ENCODE measurements at regions not wholly inside any gene's neighbourhood (a gene's known extent, or its start where the extent isn't known, plus 50 kb on each side); places are given as distances from the start of the nearest gene placed in this dataset.
"Not testable (repeated sequence)": the region's sequence is repeated elsewhere in the genome, so short reads cannot be mapped to it uniquely, and the experiment has no call there.

GRCh38 chr9:61817127-61817705 lies 627.4 kb downstream of the SPATA31A7 start:
- not testable (repeated sequence) for H3K36me3 ChIP-seq (ENCODE audit: control insufficient read depth, insufficient read depth, low read length); H3K9me3 Mint-ChIP-seq; H3K27me3 Mint-ChIP-seq; H3K27me3 ChIP-seq (ENCODE audit: control insufficient read depth, insufficient read depth, low read length); ATAC-seq (ENCODE audit: low read depth in 2 of 2); H3K4me3 ChIP-seq (ENCODE audit: low read depth, low read length); DNase-seq; H3K27ac Mint-ChIP-seq; H3K4me3 Mint-ChIP-seq; H3K4me1 Mint-ChIP-seq; H3K27ac ChIP-seq (ENCODE audit: insufficient read depth, low read length, poor library complexity, severe bottlenecking); H3K36me3 Mint-ChIP-seq; H3K4me1 ChIP-seq (ENCODE audit: control insufficient read depth, insufficient read depth, low read length, poor library complexity, severe bottlenecking); H3K9me3 ChIP-seq (ENCODE audit: control insufficient read depth in 2 of 2, low read length in 2 of 2)

- peak overlapping the region in 1 of 4 donors; percentile 46 for H3K4me3 Mint-ChIP-seq
- H3K27ac ChIP-seq (ENCODE audit: insufficient read depth, low read length, poor library complexity, severe bottlenecking); H3K36me3 Mint-ChIP-seq; H3K4me1 ChIP-seq (ENCODE audit: control insufficient read depth, insufficient read depth, low read length, poor library complexity, severe bottlenecking); H3K27me3 Mint-ChIP-seq; H3K9me3 Mint-ChIP-seq; H3K4me3 ChIP-seq (ENCODE audit: low read depth, low read length); H3K4me1 Mint-ChIP-seq; H3K27me3 ChIP-seq (ENCODE audit: control insufficient read depth, insufficient read depth, low read length); H3K36me3 ChIP-seq (ENCODE audit: control insufficient read depth, insufficient read depth, low read length); H3K9me3 ChIP-seq (ENCODE audit: control insufficient read depth in 2 of 2, low read length in 2 of 2); H3K27ac Mint-ChIP-seq: not testable (repeated sequence)
- ATAC-seq (ENCODE audit: low read depth in 2 of 2): peak; percentile 62 to 76
- peak in 2 of 3 donors; percentile 71 to 84 for DNase-seq
Observed at GRCh38 chr9:61853624-61854259, 663.9 kb downstream of the SPATA31A7 start.

GRCh38 chr9:61854260-61854640 lies 664.4 kb downstream of the SPATA31A7 start:
- H3K36me3 ChIP-seq (ENCODE audit: control insufficient read depth, insufficient read depth, low read length); ATAC-seq (ENCODE audit: low read depth in 2 of 2); H3K27ac Mint-ChIP-seq; H3K4me1 Mint-ChIP-seq; H3K36me3 Mint-ChIP-seq; H3K27me3 ChIP-seq (ENCODE audit: control insufficient read depth, insufficient read depth, low read length); H3K4me3 ChIP-seq (ENCODE audit: low read depth, low read length); DNase-seq; H3K4me1 ChIP-seq (ENCODE audit: control insufficient read depth, insufficient read depth, low read length, poor library complexity, severe bottlenecking); H3K9me3 ChIP-seq (ENCODE audit: control insufficient read depth in 2 of 2, low read length in 2 of 2); H3K27ac ChIP-seq (ENCODE audit: insufficient read depth, low read length, poor library complexity, severe bottlenecking); H3K27me3 Mint-ChIP-seq; H3K4me3 Mint-ChIP-seq; H3K9me3 Mint-ChIP-seq: not testable (repeated sequence)

GRCh38 chr9:61856283-61856682 lies 666.4 kb downstream of the SPATA31A7 start:
- H3K9me3 Mint-ChIP-seq; H3K27ac Mint-ChIP-seq; H3K27me3 Mint-ChIP-seq; H3K4me1 Mint-ChIP-seq; H3K9me3 ChIP-seq (ENCODE audit: control insufficient read depth in 2 of 2, low read length in 2 of 2); H3K4me3 Mint-ChIP-seq; H3K27me3 ChIP-seq (ENCODE audit: control insufficient read depth, insufficient read depth, low read length); H3K36me3 Mint-ChIP-seq; H3K4me3 ChIP-seq (ENCODE audit: low read depth, low read length); H3K4me1 ChIP-seq (ENCODE audit: control insufficient read depth, insufficient read depth, low read length, poor library complexity, severe bottlenecking); DNase-seq; H3K36me3 ChIP-seq (ENCODE audit: control insufficient read depth, insufficient read depth, low read length); H3K27ac ChIP-seq (ENCODE audit: insufficient read depth, low read length, poor library complexity, severe bottlenecking): not testable (repeated sequence)
- ATAC-seq (ENCODE audit: low read depth in 2 of 2): peak; percentile 53 to 66

GRCh38 chr9:61856858-61857453 lies 667.1 kb downstream of the SPATA31A7 start:
- H3K36me3 ChIP-seq (ENCODE audit: control insufficient read depth, insufficient read depth, low read length); H3K4me1 ChIP-seq (ENCODE audit: control insufficient read depth, insufficient read depth, low read length, poor library complexity, severe bottlenecking); H3K36me3 Mint-ChIP-seq; H3K27ac ChIP-seq (ENCODE audit: insufficient read depth, low read length, poor library complexity, severe bottlenecking); ATAC-seq (ENCODE audit: low read depth in 2 of 2); H3K27me3 Mint-ChIP-seq; H3K9me3 ChIP-seq (ENCODE audit: control insufficient read depth in 2 of 2, low read length in 2 of 2); H3K27ac Mint-ChIP-seq; H3K4me1 Mint-ChIP-seq; H3K4me3 ChIP-seq (ENCODE audit: low read depth, low read length); H3K27me3 ChIP-seq (ENCODE audit: control insufficient read depth, insufficient read depth, low read length); H3K9me3 Mint-ChIP-seq: not testable (repeated sequence)
- peak overlapping the region in 3 of 4 donors; percentile 41 to 59 (median 51) for H3K4me3 Mint-ChIP-seq
- peak in 1 of 3 donors; percentile 13 for DNase-seq

GRCh38 chr9:61857709-61858351 lies 668.0 kb downstream of the SPATA31A7 start:
- not testable (repeated sequence) for H3K36me3 ChIP-seq (ENCODE audit: control insufficient read depth, insufficient read depth, low read length); H3K27me3 ChIP-seq (ENCODE audit: control insufficient read depth, insufficient read depth, low read length); DNase-seq; H3K9me3 Mint-ChIP-seq; H3K4me3 Mint-ChIP-seq; H3K27me3 Mint-ChIP-seq; H3K36me3 Mint-ChIP-seq; H3K9me3 ChIP-seq (ENCODE audit: control insufficient read depth in 2 of 2, low read length in 2 of 2); H3K4me3 ChIP-seq (ENCODE audit: low read depth, low read length); H3K4me1 Mint-ChIP-seq; H3K27ac Mint-ChIP-seq; H3K4me1 ChIP-seq (ENCODE audit: control insufficient read depth, insufficient read depth, low read length, poor library complexity, severe bottlenecking); H3K27ac ChIP-seq (ENCODE audit: insufficient read depth, low read length, poor library complexity, severe bottlenecking)
- ATAC-seq (ENCODE audit: low read depth in 2 of 2): peak; percentile 64 to 69

GRCh38 chr9:61862431-61862971 lies 672.7 kb downstream of the SPATA31A7 start:
- not testable (repeated sequence) for H3K4me3 ChIP-seq (ENCODE audit: low read depth, low read length); H3K27me3 Mint-ChIP-seq; ATAC-seq (ENCODE audit: low read depth in 2 of 2); H3K9me3 Mint-ChIP-seq; H3K27me3 ChIP-seq (ENCODE audit: control insufficient read depth, insufficient read depth, low read length); H3K9me3 ChIP-seq (ENCODE audit: control insufficient read depth in 2 of 2, low read length in 2 of 2); H3K4me1 Mint-ChIP-seq; H3K36me3 ChIP-seq (ENCODE audit: control insufficient read depth, insufficient read depth, low read length); H3K4me3 Mint-ChIP-seq; H3K4me1 ChIP-seq (ENCODE audit: control insufficient read depth, insufficient read depth, low read length, poor library complexity, severe bottlenecking); H3K36me3 Mint-ChIP-seq; H3K27ac ChIP-seq (ENCODE audit: insufficient read depth, low read length, poor library complexity, severe bottlenecking); H3K27ac Mint-ChIP-seq
- DNase-seq: peak in 2 of 3 donors; percentile 5 to 53

GRCh38 chr9:61864463-61864862 lies 674.6 kb downstream of the SPATA31A7 start:
- H3K4me1 Mint-ChIP-seq; ATAC-seq (ENCODE audit: low read depth in 2 of 2); H3K27me3 ChIP-seq (ENCODE audit: control insufficient read depth, insufficient read depth, low read length); H3K36me3 ChIP-seq (ENCODE audit: control insufficient read depth, insufficient read depth, low read length); H3K36me3 Mint-ChIP-seq; H3K27me3 Mint-ChIP-seq; H3K27ac Mint-ChIP-seq; H3K4me1 ChIP-seq (ENCODE audit: control insufficient read depth, insufficient read depth, low read length, poor library complexity, severe bottlenecking); H3K9me3 Mint-ChIP-seq; H3K4me3 ChIP-seq (ENCODE audit: low read depth, low read length); H3K4me3 Mint-ChIP-seq; DNase-seq; H3K27ac ChIP-seq (ENCODE audit: insufficient read depth, low read length, poor library complexity, severe bottlenecking); H3K9me3 ChIP-seq (ENCODE audit: control insufficient read depth in 2 of 2, low read length in 2 of 2): not testable (repeated sequence)

All from CD4-positive, CD25-positive, alpha-beta regulatory T cell (primary cell).